HG03354 (cell line): ENCODE measurements at regions not wholly inside any gene's neighbourhood (a gene's known extent, or its start where the extent isn't known, plus 50 kb on each side); places are given as distances from the start of the nearest gene placed in this dataset.
"Not testable (repeated sequence)": the region's sequence is repeated elsewhere in the genome, so short reads cannot be mapped to it uniquely, and the experiment has no call there.

Source experiments
- ATAC-seq: cut with Tn5 transposase; IDR thresholded peaks from one replicate; pipeline ENCODE4 v1.9.1; 2021; ENCODE audit warnings: mild to moderate bottlenecking; ENCODE audit not compliant: unreplicated experiment, poor library complexity, severe bottlenecking

DNA sequence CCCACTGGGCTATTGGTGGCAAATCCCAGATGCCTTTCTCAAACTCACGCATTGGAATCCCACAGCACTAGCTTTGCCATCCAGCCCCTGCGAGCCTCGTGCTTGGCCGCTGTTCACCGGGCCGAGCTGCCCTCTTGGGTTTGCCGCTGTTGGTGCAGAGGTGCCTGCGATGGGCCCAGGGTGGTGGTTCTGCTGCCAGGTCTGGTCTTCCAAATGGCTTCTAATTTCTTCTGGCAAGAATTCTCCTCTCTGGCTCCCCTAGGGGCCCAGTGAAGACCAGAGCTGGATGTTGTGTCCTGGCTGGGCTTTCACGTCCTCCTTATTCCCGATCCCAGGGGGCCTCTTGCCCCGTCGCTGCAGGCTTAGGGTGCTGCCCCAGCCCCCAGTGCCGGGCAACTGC is 194.1 kb downstream of the BANP start:
- ATAC-seq: not testable (repeated sequence)

DNA sequence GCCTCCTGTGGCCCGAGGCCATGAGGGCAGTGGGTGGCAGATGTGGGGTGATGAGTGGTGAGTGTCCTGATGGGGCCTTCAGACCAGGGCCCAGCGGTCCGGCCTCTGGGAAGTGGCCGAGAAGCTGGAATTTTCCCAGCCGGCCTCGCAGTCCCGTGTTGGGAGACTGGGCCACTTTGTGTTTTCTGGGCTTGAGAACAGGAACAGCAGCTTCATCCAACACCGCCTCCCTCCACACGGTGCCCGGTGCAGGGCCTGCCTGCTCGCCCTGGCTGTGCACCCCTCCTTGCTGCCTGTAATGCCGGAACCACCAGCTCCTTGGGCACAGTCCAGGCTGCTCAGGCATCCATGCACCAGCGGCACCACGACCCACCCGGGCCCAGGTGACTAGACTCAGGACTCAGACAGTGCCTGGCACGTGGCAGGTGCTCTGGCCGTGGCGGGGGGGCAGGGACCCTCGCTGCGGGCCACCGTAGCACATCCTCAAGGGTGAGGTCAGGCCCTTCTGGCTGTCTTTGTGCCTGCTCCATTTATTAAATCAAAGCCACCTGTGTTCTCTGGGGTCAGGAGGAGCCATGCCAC is 194.7 kb downstream of the BANP start:
- not testable (repeated sequence) for ATAC-seq

DNA sequence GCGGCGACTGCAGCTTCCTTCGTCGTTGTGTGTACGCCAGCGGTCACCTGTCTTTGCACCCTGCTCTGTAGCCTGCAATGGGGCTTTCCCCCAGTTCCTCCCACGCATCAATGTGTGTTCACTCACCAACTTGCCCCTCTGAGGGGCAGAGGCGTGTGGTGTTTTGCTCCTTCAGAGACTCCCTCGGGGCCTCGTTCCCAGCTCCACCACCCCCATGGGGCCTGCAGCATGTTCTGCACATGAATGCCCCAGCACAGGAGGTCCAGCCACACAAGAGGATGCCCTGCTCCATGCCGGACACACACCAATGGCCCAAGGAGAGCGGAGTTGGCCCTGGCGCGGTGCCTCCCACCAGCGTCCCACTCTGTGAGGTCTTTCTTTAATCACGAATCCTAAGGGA is 196.8 kb downstream of the BANP start:
- ATAC-seq: not testable (repeated sequence)

DNA sequence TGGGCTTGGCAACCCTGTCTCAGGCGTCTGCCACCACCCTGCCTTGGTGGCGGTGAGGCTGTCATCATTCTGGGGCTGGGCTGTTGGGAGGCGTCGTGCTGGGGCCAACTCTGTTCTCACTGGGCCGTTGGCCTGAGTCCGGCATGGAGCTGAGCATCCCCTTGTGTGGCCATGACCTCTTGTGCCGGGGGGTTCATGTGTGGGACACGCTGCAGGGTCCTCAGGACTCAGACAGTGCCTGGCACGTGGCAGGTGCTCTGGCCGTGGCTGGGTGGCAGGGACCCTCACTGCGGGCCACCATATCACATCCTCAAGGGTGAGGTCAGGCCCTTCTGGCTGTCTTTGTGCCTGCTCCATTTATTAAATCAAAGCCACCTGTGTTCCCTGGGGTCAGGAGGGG is 197.4 kb downstream of the BANP start:
- not testable (repeated sequence) for ATAC-seq

DNA sequence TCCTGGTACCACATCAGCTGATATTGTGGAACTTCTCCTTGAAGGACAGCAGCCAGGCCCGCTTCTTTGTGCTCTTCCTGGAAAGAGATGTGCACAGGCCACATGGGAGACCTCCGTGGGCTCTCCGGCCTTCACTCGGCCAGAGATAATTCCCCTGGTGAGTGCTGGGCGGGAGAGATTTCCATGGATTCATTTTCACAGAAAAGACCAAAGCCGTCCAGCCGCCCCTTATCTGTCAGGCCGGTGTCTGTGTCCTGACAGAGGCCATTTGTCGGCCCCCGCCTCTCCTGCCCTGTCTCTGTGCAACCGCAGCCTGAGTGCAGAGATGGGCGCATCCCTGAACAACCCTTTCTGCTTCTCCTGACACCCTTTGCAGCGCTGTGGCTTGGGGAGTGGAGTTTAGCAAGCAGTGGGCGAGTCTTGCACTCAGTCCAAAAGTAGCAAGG is 197.9 kb downstream of the BANP start:
- not testable (repeated sequence) for ATAC-seq

DNA sequence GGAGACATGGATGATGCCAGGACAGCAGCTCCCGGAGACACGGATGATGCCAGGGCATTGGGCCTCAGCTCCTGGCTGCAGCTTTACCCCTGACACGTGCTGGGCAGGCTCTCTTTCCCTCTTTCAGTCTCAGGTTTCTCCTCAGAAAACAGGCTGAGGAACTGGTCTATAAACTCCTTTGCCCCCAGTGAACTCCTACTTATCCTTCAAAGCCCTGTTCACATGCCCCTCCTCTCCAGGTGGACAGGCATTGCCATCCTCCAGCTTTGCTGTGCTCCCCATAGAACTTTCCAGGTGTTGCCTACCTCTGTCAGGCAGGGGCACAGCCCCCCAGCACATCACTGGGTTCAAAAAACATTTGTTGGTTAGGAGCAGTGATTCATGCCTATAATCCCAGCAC is 198.4 kb downstream of the BANP start:
- ATAC-seq: not testable (repeated sequence)

DNA sequence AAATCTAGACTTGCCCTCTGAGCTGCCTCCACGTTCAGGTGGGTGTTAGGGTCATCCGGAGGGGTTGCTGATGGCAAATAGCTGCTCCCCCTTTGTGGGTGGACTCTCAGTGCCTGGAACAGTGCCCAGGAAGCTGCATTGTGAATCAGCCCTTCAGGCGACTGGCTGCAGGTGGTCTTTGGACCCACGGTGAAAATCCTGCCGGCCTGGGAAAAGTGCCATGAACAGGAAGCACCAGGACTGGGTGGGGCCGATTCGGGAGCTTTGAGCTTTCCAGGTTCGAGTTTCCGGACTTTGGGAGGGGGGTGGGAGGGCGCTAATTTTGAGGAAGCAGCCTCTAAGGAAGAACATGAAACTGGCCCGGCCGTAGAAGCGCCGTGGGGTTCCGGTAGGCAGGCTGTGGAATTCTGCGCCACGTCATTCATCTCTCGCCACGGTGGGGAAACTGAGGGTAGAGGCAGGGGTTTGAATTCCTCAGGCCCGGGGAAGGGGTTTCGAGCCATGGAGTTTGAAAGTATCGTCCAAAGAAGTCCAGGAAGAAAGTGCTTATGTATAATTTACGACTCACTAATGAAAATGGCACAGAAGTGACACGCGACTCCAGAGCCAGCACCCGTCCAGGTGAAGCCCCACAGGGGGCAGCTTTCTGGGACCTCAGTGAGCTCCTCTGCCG is 199.4 kb downstream of the BANP start:
- not testable (repeated sequence) for ATAC-seq

DNA sequence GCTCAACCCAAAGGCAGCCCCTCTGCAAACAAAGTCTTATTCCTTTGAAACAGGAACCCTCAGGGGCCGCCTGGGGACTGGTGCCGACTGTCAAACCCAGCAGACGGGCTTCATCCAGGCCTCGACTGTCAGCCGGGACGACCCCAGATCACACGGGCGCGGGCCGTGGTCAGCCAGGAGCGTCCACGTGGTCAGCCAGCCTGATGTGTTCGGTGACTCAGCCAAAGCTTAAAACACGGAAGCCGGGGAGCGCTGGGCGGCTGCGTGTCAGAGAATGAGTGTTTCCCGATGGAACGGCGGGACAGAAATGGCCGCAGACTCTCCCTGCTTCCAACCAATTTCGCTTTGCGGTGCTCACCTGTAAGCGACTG is 199.9 kb downstream of the BANP start:
- ATAC-seq: not testable (repeated sequence)

DNA sequence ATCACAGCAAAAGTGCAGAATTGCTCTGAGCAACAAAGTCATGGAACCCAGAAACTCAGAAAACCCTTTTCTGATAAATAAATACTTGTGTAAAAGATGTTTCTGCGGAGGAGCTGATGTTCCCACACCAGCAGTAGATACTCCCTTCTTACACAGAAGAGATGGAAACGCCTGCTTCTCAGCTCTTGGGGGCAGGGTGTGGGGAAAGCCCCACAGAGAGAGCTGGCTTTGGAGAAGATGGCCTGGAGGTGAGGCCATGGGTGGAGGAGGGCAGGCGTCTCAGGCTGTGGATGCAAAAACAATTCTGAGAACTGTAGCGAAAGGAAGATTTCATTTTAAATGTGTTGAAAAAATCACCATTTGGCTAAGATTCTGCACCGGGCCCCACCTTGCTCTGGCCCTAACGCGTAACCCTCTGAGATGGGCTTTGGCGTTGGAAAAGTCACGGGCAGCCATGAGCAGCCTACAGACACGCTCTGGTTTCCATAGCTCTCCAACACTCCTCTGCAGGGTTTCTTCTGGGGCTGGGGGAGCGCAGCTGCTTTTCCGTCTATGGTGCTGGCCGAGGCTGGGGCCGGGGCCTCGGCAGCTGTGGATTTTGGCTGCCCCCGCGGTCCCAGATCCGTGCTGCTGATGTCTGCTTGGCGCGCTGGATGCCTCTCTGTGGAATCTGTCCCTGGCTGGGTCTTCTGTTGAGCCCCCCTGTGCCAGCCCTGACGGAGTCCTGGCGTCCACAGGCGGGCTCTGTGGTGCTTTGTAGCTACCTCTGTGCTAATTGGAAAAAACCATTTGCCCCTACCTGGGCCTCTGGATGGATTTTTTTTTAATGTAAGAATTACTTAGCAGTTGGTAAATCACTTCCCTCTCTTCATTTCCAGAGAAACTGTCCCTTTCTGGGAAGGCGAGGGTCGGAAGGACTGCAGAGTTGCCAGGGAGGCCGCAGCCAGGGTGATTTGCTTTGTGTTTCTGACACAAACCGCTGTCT is 200.9 kb downstream of the BANP start:
- ATAC-seq: not testable (repeated sequence)

DNA sequence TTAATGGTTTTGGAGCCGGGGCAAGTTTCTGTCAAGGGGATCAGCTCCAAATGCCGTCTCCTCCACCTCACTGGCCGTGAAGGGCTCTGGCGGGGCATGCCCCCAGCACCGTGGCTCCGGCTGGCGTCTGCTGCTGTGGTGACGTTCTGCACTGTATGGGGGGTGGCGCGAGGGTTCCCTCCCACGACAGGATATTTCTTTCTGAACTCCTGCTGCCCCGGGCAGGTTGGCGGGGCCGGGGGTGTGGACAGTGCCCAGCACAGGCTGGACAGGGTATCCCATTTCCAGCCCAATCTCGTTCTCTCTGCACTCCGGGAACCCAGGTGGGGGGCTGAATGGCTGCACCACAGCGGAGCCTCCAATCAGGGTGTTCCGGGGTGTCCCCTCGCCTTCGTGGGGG is 201.6 kb downstream of the BANP start:
- not testable (repeated sequence) for ATAC-seq

DNA sequence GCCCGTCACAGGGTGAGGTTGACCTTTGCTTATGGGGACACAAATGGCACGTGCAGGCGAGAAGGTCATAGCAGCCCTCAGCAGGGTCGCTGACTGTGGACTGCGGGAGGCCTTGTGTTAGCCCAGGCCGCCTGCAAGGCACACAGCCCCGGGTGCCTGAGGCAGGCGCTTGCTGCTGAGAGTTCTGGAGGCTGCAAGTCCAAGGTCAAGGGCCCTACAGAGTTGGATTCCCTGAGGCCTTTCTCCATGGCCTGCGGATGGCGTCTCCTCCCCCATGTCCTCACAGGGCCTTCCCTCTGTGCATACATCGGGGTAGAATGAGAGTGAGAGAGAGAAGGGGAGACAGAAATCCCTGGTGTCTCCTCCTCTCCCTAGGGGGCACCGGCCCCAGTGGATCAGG is 202.3 kb downstream of the BANP start:
- ATAC-seq: not testable (repeated sequence)

DNA sequence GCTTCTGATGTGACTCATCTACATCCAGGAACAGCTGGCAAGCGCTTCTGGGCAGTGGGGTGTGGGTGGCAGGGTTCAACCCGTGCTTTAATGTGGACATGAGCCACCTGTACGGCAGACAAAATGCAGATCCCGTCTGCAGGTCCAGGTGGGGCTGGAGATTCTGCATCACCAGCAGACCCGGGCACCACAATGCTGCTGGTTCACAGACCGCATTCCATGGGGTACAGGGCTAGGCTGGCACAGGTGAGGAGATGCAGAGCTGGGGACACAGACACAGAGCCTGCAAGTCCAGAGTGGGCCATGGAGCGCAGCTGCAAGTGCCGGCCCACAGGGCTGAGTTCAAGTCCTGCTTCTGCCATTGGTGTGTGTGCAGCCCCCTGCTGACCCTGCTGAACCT is 203.7 kb downstream of the BANP start:
- ATAC-seq: not testable (repeated sequence)

DNA sequence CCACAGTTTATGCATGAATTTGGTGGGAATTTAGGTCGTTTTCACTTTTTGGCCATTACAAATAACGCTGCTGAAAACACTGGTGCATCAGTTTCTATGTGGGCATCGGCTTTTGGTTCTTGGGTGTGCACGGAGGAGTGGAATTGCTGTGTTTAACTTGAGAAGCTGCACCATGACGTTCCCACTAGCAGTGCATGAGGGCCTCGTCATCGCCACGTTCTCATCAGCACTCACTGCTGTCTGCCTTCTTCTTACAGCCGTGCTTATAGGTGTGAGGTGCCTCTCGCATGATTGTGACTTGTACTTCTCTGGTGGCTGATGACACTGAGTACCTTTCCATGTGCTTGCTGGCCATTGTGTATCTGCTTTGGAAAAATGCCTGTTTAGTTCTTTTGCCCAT is 204.4 kb downstream of the BANP start:
- not testable (repeated sequence) for ATAC-seq

DNA sequence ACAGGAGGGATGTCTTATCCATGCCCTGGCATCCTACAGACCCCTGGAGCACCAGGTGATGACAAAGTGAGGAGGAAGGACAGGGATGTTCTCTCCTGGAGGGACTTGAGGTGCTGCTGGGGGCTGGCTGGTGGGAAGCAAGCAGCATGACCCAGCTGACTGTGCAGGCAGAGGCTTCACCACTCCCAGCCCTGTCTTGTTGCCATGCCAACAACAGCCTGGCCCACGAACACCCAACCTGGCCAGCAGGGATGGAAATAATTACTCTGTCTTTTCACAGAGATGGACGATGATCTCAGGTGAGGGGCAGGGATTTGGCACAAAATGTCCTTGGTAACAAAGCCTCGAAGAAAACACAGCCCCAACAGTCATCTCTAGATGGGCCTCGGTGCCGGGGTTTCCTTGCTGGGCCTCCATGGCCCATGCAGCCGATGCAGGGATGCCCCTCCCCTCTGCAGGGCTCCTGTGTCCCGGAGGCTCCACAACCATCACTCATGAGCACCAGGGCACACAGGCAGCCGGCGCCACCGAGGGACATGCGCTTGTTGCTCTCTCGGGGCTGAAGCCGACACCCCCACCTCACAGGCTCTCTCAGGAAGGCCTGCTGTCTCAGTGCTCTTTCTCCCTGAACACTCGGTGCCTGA is 205.5 kb downstream of the BANP start:
- not testable (repeated sequence) for ATAC-seq

DNA sequence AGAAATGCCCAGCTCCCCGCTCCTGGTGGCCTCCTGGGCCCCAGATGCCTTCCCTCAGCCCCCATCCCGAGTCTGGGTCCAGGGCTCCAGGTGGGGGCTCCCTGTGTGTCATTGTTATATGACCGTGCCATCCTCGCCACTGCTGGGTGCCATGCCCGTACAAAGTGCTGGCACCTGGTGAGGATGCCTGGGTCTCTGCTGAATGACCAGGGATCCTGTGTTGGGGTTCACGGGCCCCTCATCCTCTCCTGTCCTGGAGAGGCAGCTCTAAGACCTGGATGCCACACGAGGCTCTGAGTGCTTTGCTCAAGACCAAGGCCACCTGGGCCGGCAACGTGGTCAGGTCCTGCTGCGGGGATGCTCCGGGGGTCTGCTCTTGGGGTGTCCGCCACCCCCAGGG is 206.5 kb downstream of the BANP start:
- not testable (repeated sequence) for ATAC-seq

DNA sequence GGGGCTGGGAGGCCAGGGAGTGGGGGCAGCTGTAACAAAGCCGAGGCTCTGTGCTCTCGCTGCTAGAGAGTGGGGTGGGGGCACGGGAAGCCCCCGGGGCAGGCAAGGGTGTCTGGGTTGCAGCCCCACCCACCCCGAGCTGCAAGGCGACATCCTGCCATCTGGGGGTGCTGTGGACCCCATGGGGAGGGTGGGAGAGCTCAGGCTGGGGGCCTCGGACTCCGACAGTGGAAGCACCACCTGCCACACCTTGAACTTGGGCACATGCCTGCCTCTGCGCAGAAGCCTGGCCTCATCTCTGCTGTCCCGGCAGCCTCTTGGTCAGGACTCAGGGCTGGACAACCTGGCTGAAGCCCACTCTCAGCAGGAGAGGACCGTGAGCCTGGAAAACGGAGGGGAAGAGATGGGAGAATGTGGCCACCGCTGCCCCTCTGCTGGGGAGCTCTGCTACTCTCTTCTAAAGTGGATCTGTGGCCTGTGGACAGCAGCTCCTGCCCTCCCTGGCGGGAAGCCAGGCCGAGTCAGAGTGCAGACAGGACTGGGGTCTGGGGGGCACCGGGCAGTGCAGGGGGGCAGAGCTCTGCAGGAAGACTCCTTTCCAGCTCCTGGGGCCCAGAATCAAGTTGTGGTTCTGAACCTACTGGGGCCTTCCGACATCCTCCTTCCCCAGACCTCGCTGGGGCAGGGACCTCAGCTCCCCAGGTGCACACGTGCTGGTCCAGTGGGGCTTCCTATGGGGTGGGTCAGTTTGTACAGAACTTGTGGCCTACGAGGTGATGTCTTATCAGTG is 207.2 kb downstream of the BANP start:
- not testable (repeated sequence) for ATAC-seq

DNA sequence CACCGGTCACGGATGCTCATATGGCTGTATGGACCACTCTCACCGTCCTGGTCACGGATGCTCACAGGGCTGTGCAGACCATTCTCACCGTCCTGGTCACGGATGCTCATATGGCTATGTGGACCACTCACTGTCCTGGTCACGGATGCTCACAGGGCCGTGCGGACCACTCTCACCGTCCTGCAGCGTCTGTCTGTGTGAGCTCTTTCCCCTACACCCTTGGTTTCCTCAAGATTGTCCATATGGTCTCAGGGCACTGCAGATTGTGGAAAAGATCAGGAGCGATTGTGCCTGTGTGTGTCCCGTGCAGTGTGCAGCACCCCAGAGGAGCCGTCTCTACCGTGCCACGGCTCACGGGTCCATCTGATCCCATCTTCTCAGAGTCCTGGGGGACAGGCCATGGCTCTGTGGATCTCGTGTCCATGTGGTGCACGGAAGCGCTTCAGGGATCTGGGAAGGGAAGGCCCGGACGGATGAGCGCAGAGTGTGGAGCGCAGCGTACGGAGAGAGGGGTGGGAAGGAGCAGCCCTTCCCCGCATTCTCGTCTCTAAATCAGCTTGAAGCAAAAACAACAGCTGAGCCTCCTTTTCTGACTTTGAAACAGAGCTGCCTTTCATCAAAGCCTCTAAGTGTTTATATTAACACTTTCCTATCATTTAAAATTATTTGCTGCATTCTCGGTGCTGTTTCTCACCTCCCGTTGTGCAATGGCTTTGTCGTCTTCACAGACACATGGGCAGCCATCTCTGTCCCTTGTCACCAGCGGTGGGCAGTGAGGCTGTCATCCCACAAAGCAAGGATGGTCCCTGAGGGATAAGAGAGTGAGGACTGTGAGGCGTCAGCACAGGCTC is 208.0 kb downstream of the BANP start:
- not testable (repeated sequence) for ATAC-seq

DNA sequence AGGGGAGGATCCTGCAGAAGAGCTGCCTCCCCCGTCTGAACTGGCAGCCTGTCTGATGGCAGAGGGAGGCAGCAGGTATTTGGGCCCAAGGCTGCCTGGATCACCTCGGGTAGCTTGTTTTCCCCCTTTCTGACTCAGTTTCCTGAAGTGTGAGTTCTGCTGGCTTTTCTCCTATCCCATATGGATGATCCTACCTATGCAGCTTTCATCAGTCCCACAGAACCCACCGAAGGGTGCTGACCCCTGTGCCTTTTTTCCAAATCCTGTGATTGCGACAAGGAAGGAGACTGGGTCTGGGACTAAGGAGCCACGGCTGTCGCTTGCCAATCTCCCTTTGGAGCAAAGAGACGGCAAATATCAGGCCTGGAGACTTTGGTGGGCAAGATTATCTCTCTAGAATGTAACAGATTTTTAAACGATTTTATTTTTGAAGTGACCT is 208.7 kb downstream of the BANP start:
- not testable (repeated sequence) for ATAC-seq
